ENCODE measurements at regions not wholly inside any gene's neighbourhood (a gene's known extent, or its start where the extent isn't known, plus 50 kb on each side); places are given as distances from the start of the nearest gene placed in this dataset.

DNA sequence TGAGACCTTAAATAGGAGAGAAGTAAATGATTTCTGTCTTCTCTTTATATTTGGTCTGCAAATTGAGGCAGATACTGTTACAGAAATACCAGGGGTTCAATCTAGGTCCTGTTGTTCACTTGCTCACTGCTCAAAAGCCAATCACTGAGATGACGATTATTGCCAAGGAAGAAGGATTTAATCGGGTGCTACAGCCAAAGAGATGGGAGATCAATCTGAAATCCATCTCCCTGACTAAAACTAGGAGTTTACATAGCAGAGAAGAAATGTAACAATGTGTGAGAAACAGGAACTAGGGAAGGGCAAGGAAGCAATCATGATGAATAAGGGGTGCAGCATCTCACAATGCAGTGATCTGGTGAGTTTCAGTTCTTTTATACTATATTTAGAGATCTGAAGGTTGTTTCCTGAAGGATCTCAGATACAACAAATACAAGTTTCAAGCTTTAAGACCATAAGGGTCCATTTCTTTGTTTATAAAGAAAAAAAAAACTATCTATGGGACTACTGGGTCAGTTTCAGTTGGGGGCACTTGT, 117.9 kb upstream of the FAM9B start:
- Histone ChIP-seq H3K36me3 (no peaks in the 10 kb centered on the region), H3K27me3 (peaks cover 0 to 3% (median 0%) of the 10 kb centered on the region in 4 donors), H3K4me3 (no peak overlapping the region), H3K9me3 (no peaks in the 10 kb centered on the region), H3K4me1 (no peaks in the 10 kb centered on the region), H3K27ac (no peak overlapping the region)
- WGBS, 2 donors, result 85 to 94% methylated on average over 2 of the region's 2 CpGs
- TF ChIP-seq, protein P1, sequence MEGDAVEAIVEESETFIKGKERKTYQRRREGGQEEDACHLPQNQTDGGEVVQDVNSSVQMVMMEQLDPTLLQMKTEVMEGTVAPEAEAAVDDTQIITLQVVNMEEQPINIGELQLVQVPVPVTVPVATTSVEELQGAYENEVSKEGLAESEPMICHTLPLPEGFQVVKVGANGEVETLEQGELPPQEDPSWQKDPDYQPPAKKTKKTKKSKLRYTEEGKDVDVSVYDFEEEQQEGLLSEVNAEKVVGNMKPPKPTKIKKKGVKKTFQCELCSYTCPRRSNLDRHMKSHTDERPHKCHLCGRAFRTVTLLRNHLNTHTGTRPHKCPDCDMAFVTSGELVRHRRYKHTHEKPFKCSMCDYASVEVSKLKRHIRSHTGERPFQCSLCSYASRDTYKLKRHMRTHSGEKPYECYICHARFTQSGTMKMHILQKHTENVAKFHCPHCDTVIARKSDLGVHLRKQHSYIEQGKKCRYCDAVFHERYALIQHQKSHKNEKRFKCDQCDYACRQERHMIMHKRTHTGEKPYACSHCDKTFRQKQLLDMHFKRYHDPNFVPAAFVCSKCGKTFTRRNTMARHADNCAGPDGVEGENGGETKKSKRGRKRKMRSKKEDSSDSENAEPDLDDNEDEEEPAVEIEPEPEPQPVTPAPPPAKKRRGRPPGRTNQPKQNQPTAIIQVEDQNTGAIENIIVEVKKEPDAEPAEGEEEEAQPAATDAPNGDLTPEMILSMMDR (IDR thresholded peaks at IDR 0.05), result no peak
- DNase-seq (no peak), ATAC-seq (no peak), FAIRE-seq (no peak)
- intact Hi-C loops (cut with DNase I), result no loop called here

DNA sequence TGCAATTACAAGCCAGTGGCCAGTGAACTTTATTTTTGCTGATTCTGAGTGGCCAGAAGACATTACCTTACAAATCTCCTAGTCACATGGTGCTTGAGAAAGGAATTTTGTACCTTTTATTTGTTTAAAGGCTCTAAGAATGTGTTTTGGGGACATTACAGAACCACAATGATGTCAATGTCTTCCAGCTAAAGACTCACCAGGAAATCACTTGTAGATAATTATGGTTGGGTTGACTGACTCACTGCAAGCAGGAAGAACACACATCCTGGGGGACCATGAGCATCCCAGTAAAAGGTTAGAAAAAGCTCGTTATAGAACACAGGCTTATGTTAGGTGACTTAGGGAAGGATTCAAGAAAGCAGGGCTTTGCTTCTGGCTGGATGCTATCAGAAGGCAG, 119.4 kb upstream of the FAM9B start:
- WGBS, 2 donors, result 51 to 60% methylated on average over 1 of the region's 1 CpG
- no peak for DNase-seq
- peaks cover 0 to 3% (median 0%) of the 10 kb centered on the region in 4 donors for H3K27me3 ChIP-seq
- FAIRE-seq, result no peak
- TF ChIP-seq, protein P1 (IDR thresholded peaks at IDR 0.05), result no peak
- H3K27ac ChIP-seq, result no peak overlapping the region
- no peak overlapping the region for H3K4me3 ChIP-seq
- no peaks in the 10 kb centered on the region for H3K9me3 ChIP-seq
- ATAC-seq, result no peak
- no peaks in the 10 kb centered on the region for H3K4me1 ChIP-seq
- no peaks in the 10 kb centered on the region for H3K36me3 ChIP-seq
- intact Hi-C loops (cut with DNase I), result no loop called here

DNA sequence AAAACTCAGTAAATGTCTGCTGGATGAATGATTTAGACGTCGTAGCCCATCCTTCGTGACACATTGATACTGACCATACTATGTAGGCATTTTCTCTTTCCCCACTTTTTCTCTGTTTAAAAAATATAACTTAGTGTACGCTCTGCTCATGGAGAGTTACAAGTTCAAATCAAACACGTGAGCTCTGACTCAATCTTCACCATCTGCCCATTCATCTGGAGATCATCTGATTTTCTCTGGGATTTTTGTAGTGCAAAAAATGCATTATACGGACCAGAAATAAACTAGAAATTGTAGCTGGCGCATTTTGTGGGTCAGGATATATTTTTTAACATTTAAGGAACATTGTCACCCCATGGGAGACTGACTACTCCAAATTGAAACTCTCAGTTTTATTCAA, 124.7 kb upstream of the FAM9B start:
- FAIRE-seq (no peak), ATAC-seq (no peak), DNase-seq (no peak)
- whole genome bisulfite sequencing, 2 donors, result 72 to 75% methylated on average over 7 of the region's 7 CpGs
- TF ChIP-seq, protein P1 (IDR thresholded peaks at IDR 0.05), result no peak
- H3K27ac ChIP-seq, result no peak overlapping the region
- no peaks in the 10 kb centered on the region for H3K36me3 ChIP-seq
- H3K9me3 ChIP-seq, result no peaks in the 10 kb centered on the region
- H3K4me3 ChIP-seq, result no peak overlapping the region
- no peaks in the 10 kb centered on the region for H3K4me1 ChIP-seq
- intact Hi-C loops (cut with DNase I), result no loop called here
- H3K27me3 ChIP-seq, result no peaks in the 10 kb centered on the region

DNA sequence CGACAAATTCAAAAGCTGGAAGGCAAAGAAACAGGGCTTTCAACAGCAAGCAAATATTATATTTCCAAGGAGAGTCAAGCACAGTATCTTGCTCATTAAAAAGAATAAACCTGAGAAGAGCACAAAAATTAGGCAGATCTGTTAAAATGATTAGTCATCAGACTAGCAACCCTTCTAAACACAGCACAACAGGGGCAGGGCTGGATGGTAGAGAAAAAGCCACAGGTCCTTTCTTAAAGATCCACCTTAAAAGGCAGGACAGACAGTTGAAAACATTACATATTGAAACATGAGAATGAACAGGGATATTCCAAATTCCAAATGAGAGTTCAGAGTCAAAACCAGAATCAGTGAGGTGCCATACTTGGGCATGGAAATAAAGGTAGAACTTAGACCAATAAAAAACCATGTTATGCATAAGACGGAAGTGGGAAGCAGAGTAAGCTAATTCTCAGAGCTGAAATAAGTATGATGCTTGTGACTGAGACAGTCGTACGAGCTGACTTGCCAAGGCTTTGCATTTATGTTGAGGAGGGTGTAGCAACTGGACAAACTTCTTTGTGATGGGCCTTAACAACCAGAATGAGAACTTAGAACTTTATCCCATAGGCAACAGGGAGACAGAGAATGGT, 126.9 kb upstream of the FAM9B start:
- 78 to 90% methylated on average over 4 of the region's 4 CpGs for WGBS, 2 donors

DNA sequence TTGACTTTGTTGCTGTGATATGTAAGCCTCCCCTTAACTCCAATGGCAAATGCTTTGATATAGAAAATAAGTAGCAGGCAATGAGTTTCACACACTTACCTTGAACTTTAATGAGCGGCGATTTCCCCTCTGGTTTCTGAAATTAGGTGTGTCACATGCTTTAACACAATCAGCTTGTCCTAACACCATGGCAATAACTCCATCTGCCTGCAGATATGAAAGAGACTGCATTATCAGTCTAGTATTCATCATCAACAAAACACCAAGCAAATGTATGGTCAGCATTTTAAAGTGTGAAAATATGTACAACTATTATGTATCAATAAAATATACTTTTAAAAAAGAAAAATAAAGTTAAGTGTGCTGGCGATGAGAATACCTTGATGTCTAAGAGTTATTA, 128.8 kb upstream of the FAM9B start:
- FAIRE-seq, result no peak
- 67 to 78% methylated on average over 3 of the region's 3 CpGs for WGBS, 2 donors
- no peaks in the 10 kb centered on the region for H3K36me3 ChIP-seq
- no peak for ATAC-seq
- TF ChIP-seq, protein P1 (IDR thresholded peaks at IDR 0.05), result no peak
- H3K27me3 ChIP-seq, result no peaks in the 10 kb centered on the region
- H3K9me3 ChIP-seq, result no peaks in the 10 kb centered on the region
- intact Hi-C loops (cut with DNase I), result no loop called here
- no peak overlapping the region for H3K27ac ChIP-seq
- DNase-seq, result no peak
- no peak overlapping the region for H3K4me3 ChIP-seq
- H3K4me1 ChIP-seq, result no peaks in the 10 kb centered on the region

More for the DNA sequence above, 126.9 kb upstream of the FAM9B start:
- Histone ChIP-seq H3K27ac (no peak overlapping the region), H3K36me3 (no peaks in the 10 kb centered on the region), H3K27me3 (no peaks in the 10 kb centered on the region), H3K4me1 (no peaks in the 10 kb centered on the region), H3K4me3 (no peak overlapping the region), H3K9me3 (no peaks in the 10 kb centered on the region)
- intact Hi-C loops (cut with DNase I), result no loop called here
- FAIRE-seq (no peak), ATAC-seq (no peak), DNase-seq (no peak)
- TF ChIP-seq, protein P1 (IDR thresholded peaks at IDR 0.05), result no peak
